SK-N-SH treated with all-trans-retinoic acid at 6 μM for 48 hours (cell line): ENCODE measurements at regions not wholly inside any gene's neighbourhood (a gene's known extent, or its start where the extent isn't known, plus 50 kb on each side); places are given as distances from the start of the nearest gene placed in this dataset.

Experiments used
- ATAC-seq: fragments of 200-7000 bp; cut with Tn5 transposase; 3 replicates; pipeline ENCODE4 v1.9.1; 2020; ENCODE audit warnings: mild to moderate bottlenecking, moderate library complexity
- ARNTL ChIP-seq: fragments of 450-650 bp; formaldehyde crosslinking; IDR thresholded peaks from 2 replicates; pipeline ENCODE4 v1.5.0; 2020; ENCODE audit warnings: low read depth, mild to moderate bottlenecking, moderate library complexity, borderline replicate concordance
- BACH2 ChIP-seq: fragments of 250-450 bp; sonication (Bioruptor Pico); IDR thresholded peaks from 2 replicates; pipeline ENCODE4 v1.9.0; 2021; ENCODE audit warnings: mild to moderate bottlenecking, borderline replicate concordance
- CSRNP3 ChIP-seq: fragments of 250-450 bp; sonication (Bioruptor Pico); IDR thresholded peaks from 2 replicates; pipeline ENCODE4 v1.5.1; 2021; ENCODE audit warnings: mild to moderate bottlenecking, moderate library complexity
- ESRRG ChIP-seq: fragments of 250-450 bp; sonication (Bioruptor Pico); IDR thresholded peaks from 2 replicates; pipeline ENCODE4 v1.6.1; 2021; ENCODE audit warnings: mild to moderate bottlenecking
- GLIS3 ChIP-seq: fragments of 250-450 bp; sonication (Bioruptor Pico); IDR thresholded peaks from 2 replicates; pipeline ENCODE4 v1.5.0; 2020; ENCODE audit warnings: mild to moderate bottlenecking, moderate library complexity
- ISL1 ChIP-seq: fragments of 250-450 bp; sonication (Bioruptor Pico); IDR thresholded peaks from 2 replicates; pipeline ENCODE4 v2.1.2; 2022; ENCODE audit warnings: mild to moderate bottlenecking, moderate library complexity
- PATZ1 ChIP-seq: fragments of 250-450 bp; sonication (Bioruptor Pico); IDR thresholded peaks from 2 replicates; pipeline ENCODE4 v1.8.0; 2020; ENCODE audit warnings: mild to moderate bottlenecking, moderate library complexity, borderline replicate concordance
- PPARA ChIP-seq: fragments of 250-450 bp; sonication (Bioruptor Pico); IDR thresholded peaks from 2 replicates; pipeline ENCODE4 v1.5.0; 2020; ENCODE audit warnings: mild to moderate bottlenecking, borderline replicate concordance
- TCF4 ChIP-seq: fragments of 250-450 bp; sonication (Bioruptor Pico); IDR thresholded peaks from 2 replicates; pipeline ENCODE4 v1.8.0; 2021; ENCODE audit warnings: mild to moderate bottlenecking, moderate library complexity, borderline replicate concordance
- TOX ChIP-seq: fragments of 250-450 bp; sonication (Bioruptor Pico); IDR thresholded peaks from 2 replicates; pipeline ENCODE4 v1.8.0; 2021; ENCODE audit warnings: mild to moderate bottlenecking, moderate library complexity, borderline replicate concordance
- TSHZ2 ChIP-seq: fragments of 250-450 bp; sonication (Bioruptor Pico); IDR thresholded peaks from 2 replicates; pipeline ENCODE4 v1.5.0; 2020; ENCODE audit warnings: mild to moderate bottlenecking, moderate library complexity
- ZFP3 ChIP-seq: fragments of 250-450 bp; sonication (Bioruptor Pico); IDR thresholded peaks from 2 replicates; pipeline ENCODE4 v1.5.0; 2020; ENCODE audit warnings: mild to moderate bottlenecking, moderate library complexity
- ZNF8 ChIP-seq: fragments of 450-650 bp; formaldehyde crosslinking; IDR thresholded peaks from 2 replicates; pipeline ENCODE4 v1.5.0; 2020; ENCODE audit warnings: mild to moderate bottlenecking, moderate library complexity
- TF ChIP-seq, protein P1 (sequence below): fragments of 250-450 bp; sonication (Bioruptor Pico); IDR thresholded peaks from 2 replicates; pipeline ENCODE4 v1.5.1; 2020; ENCODE audit warnings: low read depth, mild to moderate bottlenecking, moderate library complexity

DNA sequence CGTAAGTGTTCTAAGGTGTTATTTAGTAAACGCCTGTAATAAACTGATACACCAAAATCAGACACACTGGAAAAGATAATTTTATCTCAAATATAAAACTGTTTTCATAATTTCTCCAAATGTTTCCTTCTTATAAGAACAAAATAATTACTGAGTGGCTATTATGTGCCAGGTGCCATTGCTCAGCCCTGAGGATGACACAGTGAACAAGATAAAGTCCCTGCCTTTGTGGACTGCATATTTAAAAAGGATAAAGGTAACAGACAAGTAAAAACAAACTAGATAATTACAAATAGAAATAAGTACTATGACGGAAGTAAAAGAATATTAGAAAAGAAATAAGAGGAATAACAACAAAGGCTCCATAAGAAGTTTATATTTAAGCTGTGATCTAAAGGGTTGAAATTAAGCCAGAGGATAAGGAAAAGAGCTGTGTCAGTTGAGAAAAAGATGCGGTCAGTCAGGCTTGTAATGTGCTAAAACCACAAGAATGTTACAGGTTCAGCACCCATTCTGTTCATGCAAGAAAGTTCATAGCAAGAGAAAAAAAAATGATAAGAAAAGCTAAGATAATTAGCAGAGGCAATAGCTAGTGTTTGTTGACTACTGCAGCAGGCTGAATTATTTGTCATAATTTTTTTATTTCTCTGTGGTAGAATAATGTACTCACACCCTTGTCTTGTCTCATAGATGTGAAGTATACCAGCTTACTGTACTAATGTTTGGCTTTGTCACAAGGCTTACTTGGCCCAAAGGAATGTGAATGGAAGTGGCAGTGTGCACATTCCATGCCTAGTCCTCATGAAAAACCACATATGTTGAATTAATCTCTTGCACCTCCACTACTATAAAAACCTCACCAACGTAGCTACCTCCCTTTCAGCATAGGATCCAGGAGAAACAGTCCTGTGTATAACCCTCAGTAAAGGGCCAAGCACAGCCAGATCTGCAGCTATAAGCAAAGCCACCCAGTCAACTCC lies 75.1 kb downstream of the CRPPA start:
- ATAC-seq: peak; percentile 88

GRCh38 chr7:16344927-16345326 lies 76.4 kb downstream of the CRPPA start:
- no peak for TF ChIP-seq TSHZ2 (CRISPR knock-in tag)
- no peak for TF ChIP-seq GLIS3 (CRISPR knock-in tag)
- no peak for TF ChIP-seq TOX (CRISPR knock-in tag)
- no peak for ATAC-seq

More for the DNA sequence above, 75.1 kb downstream of the CRPPA start:
- TF ChIP-seq ISL1 (CRISPR knock-in tag) (peak; percentile 67; the same call in 1 of the 2 replicates), PATZ1 (0 out of 2 replicates have a peak, but pooled peaks have one; percentile 33), ESRRG (CRISPR knock-in tag) (no peak)
- TF ChIP-seq, protein P1, sequence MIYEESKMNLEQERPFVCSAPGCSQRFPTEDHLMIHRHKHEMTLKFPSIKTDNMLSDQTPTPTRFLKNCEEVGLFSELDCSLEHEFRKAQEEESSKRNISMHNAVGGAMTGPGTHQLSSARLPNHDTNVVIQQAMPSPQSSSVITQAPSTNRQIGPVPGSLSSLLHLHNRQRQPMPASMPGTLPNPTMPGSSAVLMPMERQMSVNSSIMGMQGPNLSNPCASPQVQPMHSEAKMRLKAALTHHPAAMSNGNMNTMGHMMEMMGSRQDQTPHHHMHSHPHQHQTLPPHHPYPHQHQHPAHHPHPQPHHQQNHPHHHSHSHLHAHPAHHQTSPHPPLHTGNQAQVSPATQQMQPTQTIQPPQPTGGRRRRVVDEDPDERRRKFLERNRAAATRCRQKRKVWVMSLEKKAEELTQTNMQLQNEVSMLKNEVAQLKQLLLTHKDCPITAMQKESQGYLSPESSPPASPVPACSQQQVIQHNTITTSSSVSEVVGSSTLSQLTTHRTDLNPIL (CRISPR knock-in tag): 0 out of 2 replicates have a peak, but pooled peaks have one; percentile 16

- TF ChIP-seq ZFP3 (CRISPR knock-in tag) (no peak), CSRNP3 (CRISPR knock-in tag) (no peak), PPARA (CRISPR knock-in tag) (no peak), TOX (CRISPR knock-in tag) (no peak), BACH2 (CRISPR knock-in tag) (no peak), ARNTL (CRISPR knock-in tag) (no peak), ZNF8 (CRISPR knock-in tag) (no peak), GLIS3 (CRISPR knock-in tag) (no peak)
- TF ChIP-seq, all 23 proteins: peak for 0
- no peak for ATAC-seq
Measured at GRCh38 chr7:16343612-16344011, 77.7 kb downstream of the CRPPA start.

DNA sequence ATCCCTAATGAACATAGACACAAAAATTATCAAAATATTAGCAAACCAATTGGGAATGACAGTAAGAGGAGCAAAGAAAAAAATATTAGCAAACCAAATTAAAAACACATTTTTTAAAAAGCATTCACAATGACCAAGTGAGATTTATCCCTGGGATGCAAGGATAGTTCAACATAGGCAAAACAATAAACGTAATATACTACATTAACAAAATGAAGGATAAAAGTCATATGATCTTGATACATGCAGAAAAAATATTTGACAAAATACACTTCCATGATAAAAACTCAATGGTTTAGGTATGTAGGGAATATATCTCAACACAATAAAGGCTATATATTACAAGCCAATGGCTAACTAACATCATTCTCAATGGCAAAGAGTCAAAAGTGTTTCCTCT lies 83.3 kb downstream of the CRPPA start:
- no peak for TF ChIP-seq PATZ1
- ATAC-seq: no peak

DNA sequence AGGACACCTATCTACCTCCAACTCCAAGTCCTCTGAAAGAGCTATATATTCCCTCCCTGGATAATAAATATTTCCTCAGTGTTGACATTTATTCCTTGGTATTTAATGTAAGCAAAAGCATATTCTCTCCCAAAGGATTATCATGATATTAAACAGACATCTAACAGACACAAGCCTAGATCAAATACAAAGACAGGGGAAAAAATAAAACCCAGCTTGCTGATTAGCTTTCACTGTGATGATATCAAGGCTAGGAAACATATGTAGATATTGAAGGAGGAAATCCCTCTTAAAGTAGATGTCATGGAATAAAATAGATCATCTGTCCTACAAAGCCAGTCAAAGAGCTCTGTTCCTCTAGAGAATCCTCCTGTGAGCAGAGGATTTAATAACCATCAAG lies 95.2 kb downstream of the CRPPA start:
- ATAC-seq: no peak
- TF ChIP-seq TOX (CRISPR knock-in tag) (no peak), TCF4 (CRISPR knock-in tag) (peak; percentile 55)
